T-helper 2 cell treated with Interferon-gamma antibody and Interleukin-4, amounts not matched to agents 100 ng/mL and 5 ng/mL, for 36 hours (primary cell): ENCODE measurements at regions not wholly inside any gene's neighbourhood (a gene's known extent, or its start where the extent isn't known, plus 50 kb on each side); places are given as distances from the start of the nearest gene placed in this dataset.
"Not testable (repeated sequence)": the region's sequence is repeated elsewhere in the genome, so short reads cannot be mapped to it uniquely, and the experiment has no call there.

ENCODE experiments used
- intact Hi-C: fragments of 100-400 bp; cut with micrococcal nuclease; formaldehyde crosslinking; loops from one replicate; pipeline ENCODE4 v1.15.1; 2023

DNA sequence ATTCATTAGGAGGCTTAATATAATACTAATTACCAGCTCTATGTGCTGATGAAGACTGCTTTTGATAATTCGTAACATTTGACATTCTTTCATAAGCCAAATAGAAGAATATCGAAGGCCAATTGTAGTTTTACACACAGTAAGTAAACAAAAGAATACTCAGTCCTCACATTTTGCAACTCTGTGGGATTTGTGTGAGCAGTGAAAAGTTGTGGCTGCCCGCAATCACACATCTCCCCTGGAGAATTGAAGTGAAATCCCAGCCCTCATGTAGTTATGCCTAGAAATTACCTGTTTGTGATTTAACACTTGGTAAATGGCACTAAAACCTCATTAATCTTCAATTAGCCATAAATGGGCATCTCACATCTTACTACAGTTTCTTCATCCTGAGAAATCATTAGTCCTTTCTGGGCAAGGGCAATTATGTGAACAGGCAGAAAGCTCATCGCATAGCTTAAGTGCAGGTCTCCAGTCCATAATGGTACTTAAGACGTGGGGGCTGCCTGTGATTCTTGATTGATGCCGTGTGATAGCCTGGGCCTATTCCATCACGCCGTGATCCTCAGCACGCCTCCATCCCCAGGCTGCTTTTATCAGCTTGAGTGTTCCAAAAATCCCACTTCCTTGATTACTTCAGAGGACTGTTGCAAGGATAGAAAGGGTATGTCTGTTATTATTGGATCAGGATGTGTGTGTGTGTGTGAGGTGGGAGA is 97.9 kb upstream of the METTL14 start:
- intact Hi-C loops, result no loop called here

DNA sequence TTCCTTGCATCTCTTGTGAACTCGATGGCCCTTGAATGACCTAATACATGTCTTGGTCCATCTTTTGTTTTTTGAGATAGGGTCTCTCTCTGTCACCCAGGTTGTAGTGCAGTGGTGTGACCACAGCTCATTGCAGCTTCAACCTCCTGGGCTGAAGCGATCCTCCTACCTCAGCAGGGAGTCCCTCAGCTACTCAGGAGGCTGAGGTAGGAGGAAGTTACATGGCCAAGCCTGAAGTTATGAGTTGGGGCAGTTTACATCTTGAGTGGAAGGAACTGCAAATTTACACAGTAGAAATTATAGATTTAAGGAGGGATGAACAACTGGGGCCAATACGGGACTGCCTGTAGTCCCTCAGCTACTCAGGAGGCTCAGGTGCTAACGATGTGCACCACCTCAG is 97.2 kb upstream of the METTL14 start:
- intact Hi-C loops, result no loop called here

DNA sequence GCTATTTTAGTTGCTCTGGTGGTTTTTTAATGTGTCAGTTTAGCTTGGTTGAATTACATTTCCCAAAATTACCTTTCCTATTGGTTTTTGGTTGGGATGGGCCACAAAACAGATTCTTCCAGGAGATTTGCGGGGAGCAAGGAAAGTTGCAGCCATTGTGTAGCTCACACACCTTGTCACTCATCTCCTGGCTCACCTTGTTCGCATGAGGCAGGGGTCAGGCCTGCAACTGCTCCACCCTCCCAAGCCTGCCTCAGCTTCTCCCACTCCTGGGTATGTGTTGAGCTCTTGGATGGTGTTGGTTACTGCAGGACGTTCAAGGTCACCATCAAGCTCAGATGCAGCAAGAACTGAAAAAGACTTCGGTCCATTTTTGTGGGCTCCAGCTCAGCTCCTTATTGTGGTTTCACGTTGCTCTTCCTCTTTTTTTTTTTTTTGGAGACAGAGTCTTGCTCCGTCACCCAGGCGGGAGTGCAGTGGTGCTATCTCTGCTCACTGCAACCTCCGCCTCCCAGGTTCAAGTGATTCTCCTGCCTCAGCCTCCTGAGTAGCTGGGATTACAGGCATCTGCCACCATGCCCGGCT is 95.6 kb upstream of the METTL14 start:
- intact Hi-C loops, result loop anchor here (2.0 kb wide), 1 partner anchor 623 kb away; the partner anchor contains the start of gene USP53

DNA sequence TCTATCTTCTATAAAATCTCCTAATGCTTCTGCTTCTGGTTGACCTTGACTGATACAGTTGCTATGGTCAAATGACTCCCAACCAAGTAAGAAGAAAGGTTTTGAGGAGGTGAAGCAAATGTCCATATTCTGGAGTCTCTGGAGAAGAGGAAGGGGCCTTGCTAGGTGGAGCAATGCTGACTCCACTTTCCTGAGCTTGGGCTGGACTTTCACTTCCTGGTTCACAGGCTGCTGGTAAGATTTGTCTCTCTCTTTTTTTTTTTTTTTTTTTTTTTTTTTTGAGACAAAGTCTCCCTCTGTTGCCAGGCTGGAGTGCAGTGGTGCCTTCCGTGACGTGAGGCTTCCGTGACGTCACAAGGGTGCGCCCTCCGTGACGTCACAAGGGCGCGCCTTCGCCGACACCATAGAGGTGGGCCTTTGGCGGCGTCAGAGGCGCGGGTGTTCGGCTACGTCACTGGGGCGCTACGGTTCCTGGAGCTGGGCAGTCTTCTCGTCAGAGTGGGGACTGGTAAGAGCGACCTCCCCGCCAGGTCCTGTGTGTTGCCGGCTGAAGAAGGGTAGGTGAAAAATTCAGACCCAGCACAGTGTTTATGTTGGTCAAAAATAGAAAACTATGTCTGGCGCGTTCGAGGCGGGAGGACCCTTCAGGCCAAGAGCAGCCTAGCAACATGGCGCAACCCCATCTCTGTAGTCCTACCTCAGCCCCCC is 93.7 kb upstream of the METTL14 start:
- intact Hi-C loops, result loop anchor here (1.0 to 2.0 kb wide), 4 partner anchors 94 to 621 kb away; partner anchors contain the start of genes METTL14, SEC24D and USP53

DNA sequence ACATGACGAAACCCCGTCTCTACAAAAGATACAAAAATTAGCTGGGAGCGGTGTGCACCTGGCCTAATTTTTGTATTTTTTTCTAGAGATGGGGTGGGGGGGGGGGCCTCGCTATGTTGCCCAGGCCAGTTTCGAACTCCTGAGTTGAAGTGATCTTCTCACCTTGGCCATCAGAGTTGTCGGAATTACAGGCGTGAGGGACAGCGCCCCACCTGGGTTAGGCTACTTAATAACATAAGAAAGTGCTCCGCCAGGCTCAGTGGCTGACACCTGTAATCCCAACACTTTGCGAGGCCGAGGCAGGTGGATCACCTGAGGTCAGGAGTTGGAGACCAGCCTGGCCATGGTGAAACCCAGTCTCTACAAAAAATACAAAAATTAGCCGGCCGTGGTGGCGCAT is 92.9 kb upstream of the METTL14 start:
- intact Hi-C loops, result not testable (repeated sequence)

DNA sequence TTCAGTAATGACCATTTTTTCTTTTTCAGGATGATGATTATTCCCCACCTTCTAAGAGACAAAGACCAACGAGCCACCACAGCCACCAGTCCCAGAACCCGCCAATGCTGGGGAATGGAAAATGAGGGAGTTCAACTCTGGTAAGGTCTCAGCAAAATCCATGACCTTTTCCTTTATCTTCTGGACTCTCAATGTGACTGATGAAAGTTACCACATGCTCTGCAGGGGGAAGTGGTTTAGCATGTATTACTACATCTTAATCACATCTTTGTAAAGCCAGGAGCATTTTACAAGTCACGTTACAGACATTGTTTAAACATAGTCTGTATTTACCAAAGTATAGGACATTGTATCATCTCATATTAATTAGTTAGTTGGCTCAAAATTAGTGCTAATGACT is 89.3 kb upstream of the METTL14 start:
- intact Hi-C loops, result not testable (repeated sequence)

DNA sequence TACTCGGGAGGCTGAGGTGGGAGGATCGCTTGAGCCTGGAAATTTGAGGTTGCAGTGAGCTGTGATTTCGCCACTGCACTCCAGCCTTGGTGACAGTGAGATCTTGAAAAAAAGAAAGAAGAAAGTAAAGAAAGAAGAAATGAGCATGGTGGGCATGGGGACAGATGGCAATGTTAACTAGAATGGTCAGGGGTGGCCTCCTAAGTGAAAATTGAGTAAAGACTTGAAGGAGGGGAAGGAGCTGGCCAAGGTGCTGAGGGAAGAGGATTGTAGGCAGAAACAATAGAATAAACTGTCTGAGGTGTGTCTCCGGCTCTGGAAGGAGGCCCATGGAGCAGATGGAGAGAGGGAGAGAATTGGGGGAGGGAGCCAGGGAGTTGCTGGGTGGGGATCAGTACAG is 60.1 kb upstream of the METTL14 start:
- intact Hi-C loops, result not testable (repeated sequence)

DNA sequence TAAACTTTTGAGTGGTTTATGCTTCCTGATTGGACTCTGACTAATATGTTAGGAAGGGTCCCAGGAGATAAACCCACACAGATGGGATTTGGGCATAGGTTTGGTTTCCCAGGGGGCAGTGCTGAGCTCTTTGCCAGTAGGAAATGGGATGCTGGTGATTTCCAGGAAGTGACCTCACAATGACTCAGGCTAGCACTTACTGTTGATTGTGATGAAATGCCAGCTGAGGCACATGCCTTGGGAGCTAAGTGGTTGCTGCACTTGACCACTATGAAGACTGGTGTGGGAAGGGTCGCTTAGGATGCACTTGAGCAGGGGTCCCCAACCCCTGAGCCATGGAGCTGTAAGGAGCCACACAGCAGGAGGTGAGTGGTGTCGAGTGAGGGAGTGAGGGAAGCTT is 55.5 kb upstream of the METTL14 start:
- intact Hi-C loops, result not testable (repeated sequence)

DNA sequence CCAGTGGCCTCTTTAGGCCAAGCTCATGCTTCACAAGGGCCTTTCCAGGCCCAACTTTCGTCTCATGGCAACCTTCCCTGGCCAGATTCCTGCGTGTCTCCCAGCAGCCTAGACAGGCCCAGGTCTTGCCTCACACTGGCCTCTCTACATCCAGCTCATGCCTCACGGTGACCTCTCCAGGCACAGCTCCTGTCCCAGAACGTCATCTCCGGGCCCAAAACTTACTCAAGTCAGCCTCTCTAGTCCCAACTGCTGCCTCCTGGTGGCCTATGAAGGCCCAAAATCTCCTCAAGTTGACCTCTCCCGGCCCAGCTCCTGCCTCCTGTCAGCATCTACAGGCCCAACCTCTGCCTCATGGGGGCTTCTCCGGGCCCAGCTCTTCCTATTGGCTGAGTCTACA is 54.3 kb upstream of the METTL14 start:
- intact Hi-C loops, result not testable (repeated sequence)

DNA sequence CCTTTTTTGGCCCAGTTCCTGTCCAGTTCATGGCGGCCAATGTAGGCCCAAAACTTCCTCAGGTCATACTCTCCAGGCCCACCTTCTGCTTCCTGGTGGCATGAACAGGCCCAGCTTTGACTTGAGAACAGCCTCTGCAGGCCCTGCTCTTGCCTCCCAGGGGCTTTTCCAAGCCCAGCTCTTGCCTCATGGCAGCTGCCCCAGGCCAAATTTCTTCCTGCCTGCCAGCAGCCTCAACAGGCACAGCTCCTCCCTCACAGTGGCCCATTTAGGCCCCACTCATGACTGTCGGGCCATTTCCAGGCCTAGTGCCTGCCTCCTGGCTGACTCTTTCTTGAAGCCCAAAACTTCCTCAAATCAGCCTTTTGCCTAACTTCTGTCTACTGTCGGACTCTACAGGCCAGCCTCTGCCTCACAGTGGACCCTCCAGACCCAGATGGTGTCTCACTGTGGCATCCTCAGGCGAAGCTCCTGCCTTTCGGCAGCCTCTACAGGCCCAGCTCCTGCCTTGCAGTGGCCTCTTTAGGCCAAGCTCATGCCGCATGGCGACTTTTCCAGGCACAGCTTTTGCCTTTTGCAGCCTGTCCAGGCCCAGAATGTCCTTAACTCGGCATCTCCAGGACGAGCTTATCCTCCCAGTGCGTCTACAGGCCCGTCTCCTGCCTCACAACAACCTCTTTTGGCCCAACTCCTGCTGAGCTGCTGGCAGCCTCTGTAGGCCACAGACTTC is 53.7 kb upstream of the METTL14 start:
- intact Hi-C loops, result not testable (repeated sequence)

DNA sequence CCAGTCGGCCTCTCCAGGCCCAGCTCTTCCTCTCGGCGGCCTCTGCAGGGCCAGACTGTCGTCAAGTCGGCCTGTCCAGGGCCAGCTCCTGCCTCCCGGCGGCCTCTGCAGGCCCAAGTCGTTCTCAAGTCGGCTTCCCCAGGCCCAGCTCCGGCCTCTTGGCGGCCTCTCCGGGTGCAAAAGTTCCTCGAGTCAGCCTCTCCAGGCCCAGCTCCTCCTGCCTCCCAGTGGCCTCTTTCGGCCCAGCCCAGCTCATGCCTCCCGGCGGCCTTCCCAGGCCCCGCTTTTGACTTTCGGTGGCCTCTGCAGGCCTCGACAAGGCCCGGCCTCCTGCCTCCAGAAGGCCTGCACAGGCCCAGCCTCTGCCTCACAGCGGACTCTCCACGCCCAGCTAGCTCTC is 51.7 kb upstream of the METTL14 start:
- intact Hi-C loops, result not testable (repeated sequence)

DNA sequence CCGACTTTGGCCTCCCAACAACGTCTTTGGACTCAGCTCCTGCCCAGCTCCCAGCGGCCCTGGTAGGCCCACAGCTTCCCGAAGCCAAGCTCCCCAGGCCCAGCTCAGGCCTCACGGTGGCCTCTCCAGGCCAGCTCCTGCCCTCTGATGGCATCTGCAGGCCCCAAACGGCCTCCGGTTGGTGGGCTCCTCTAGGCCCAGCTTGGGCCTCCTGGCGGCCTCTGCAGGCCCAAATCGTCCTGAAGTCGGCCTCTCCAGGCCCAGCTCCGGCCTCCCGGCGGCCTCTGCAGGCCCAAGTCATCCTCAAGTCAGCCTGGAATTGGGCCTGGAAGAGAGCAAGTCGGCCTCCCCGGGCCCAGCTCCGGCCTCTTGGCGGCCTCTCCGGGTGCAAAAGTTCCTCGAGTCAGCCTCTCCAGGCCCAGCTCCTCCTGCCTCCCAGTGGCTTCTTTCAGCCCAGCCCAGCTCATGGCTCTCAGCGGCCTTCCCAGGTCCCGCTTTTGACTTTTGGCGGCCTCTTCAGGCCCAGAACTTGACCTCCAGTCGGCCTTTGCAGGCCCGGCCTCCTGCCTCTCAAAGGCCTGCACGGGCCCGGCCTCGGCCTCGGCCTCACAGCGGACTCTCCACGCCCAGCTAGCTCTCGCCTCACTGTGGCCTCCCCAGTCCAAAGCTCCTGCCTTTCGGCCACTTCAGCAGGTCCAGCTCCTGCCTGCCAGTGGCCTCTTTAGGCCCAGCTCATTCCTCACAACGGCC is 50.9 kb upstream of the METTL14 start:
- intact Hi-C loops, result not testable (repeated sequence)
